SK-N-SH (cell line): ENCODE measurements at regions not wholly inside any gene's neighbourhood (a gene's known extent, or its start where the extent isn't known, plus 50 kb on each side); places are given as distances from the start of the nearest gene placed in this dataset.

Experiments
- ELF1 ChIP-seq: IDR thresholded peaks from 2 replicates; pipeline ENCODE4 v1.4.0; 2012
- FOXJ3 ChIP-seq: sonication (generic); formaldehyde crosslinking; IDR thresholded peaks from 2 replicates; pipeline ENCODE4 v1.5.1; 2020; ENCODE audit warnings: mild to moderate bottlenecking, missing genetic modification reagents
- MAX ChIP-seq: IDR thresholded peaks from 2 replicates; pipeline ENCODE4 v1.4.0; 2012; ENCODE audit warnings: low read depth
- MXI1 ChIP-seq: IDR thresholded peaks from 2 replicates; pipeline ENCODE4 v1.6.1; 2012; ENCODE audit warnings: mild to moderate bottlenecking, low read depth, low read length, improper control_type of control experiment
- RAD21 ChIP-seq: IDR thresholded peaks from 2 replicates; pipeline ENCODE4 v1.6.1; 2012; ENCODE audit warnings: mild to moderate bottlenecking, low read length
- RXRA ChIP-seq: IDR thresholded peaks from 2 replicates; pipeline ENCODE4 v1.4.0; 2012; ENCODE audit warnings: low read depth, mild to moderate bottlenecking, borderline replicate concordance
- SMC3 ChIP-seq: IDR thresholded peaks from 2 replicates; pipeline ENCODE4 v1.6.1; 2012; ENCODE audit warnings: low read depth, low read length, improper control_type of control experiment
- TF ChIP-seq, protein P1 (sequence below): fragments of 200-600 bp; sonication (generic); IDR thresholded peaks from 2 replicates; pipeline ENCODE4 v1.6.1; 2017; ENCODE audit warnings: antibody characterized with exemption, mild to moderate bottlenecking, moderate library complexity

GRCh38 chr2:145631561-145631960 lies 1111.6 kb upstream of the ZEB2 start:
- TF ChIP-seq, protein P1, sequence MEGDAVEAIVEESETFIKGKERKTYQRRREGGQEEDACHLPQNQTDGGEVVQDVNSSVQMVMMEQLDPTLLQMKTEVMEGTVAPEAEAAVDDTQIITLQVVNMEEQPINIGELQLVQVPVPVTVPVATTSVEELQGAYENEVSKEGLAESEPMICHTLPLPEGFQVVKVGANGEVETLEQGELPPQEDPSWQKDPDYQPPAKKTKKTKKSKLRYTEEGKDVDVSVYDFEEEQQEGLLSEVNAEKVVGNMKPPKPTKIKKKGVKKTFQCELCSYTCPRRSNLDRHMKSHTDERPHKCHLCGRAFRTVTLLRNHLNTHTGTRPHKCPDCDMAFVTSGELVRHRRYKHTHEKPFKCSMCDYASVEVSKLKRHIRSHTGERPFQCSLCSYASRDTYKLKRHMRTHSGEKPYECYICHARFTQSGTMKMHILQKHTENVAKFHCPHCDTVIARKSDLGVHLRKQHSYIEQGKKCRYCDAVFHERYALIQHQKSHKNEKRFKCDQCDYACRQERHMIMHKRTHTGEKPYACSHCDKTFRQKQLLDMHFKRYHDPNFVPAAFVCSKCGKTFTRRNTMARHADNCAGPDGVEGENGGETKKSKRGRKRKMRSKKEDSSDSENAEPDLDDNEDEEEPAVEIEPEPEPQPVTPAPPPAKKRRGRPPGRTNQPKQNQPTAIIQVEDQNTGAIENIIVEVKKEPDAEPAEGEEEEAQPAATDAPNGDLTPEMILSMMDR = no peak
- no peak for TF ChIP-seq MXI1
- TF ChIP-seq RXRA = no peak
- no peak for TF ChIP-seq MAX
- no peak for TF ChIP-seq RAD21
- TF ChIP-seq SMC3 = no peak
- no peak for TF ChIP-seq ELF1
- no peak for TF ChIP-seq FOXJ3 (CRISPR knock-in tag)
